Mesendoderm (in vitro differentiated cells): ENCODE measurements at regions not wholly inside any gene's neighbourhood (a gene's known extent, or its start where the extent isn't known, plus 50 kb on each side); places are given as distances from the start of the nearest gene placed in this dataset.

Source experiments
- DNase-seq: peaks from one replicate; pipeline ENCODE4 v3.0.0; 2013
- H2AK5ac ChIP-seq: 2 replicates; pipeline ENCODE4 v1.6.1; 2013; ENCODE audit warnings: low read length, inconsistent platforms
- H2BK120ac ChIP-seq: 2 replicates; pipeline ENCODE4 v1.6.1; 2013; ENCODE audit warnings: low read depth, mild to moderate bottlenecking, low read length, moderate library complexity, mixed read lengths
- H2BK15ac ChIP-seq: replicated peaks from 2 replicates; pipeline ENCODE4 v1.6.1; 2013; ENCODE audit warnings: low read depth, mild to moderate bottlenecking, moderate library complexity
- H2BK5ac ChIP-seq: 2 replicates; pipeline ENCODE4 v1.6.1; 2013; ENCODE audit warnings: low read length, inconsistent platforms
- H3K18ac ChIP-seq: 2 replicates; pipeline ENCODE4 v1.6.1; 2013; ENCODE audit warnings: mild to moderate bottlenecking, low read length, mixed read lengths
- H3K23ac ChIP-seq: one replicate; pipeline ENCODE4 v1.6.1; 2013; ENCODE audit warnings: low read length
- H3K27ac ChIP-seq: 2 replicates; pipeline ENCODE4 v1.5.1; 2013; ENCODE audit warnings: low read depth, mild to moderate bottlenecking, inconsistent platforms, low read length, moderate library complexity
- H3K27me3 ChIP-seq: 2 replicates; pipeline ENCODE4 v1.6.1; 2013; ENCODE audit warnings: low read length, control low read depth, mild to moderate bottlenecking, inconsistent platforms; ENCODE audit not compliant: insufficient read depth, poor library complexity
- H3K36me3 ChIP-seq: 2 replicates; pipeline ENCODE4 v1.6.1; 2013; ENCODE audit warnings: low read length, inconsistent platforms; ENCODE audit not compliant: control insufficient read depth, insufficient read depth
- H3K4ac ChIP-seq: one replicate; pipeline ENCODE4 v1.6.1; 2013; ENCODE audit warnings: low read depth, mild to moderate bottlenecking, low read length, moderate library complexity
- H3K4me1 ChIP-seq: 2 replicates; pipeline ENCODE4 v1.6.1; 2013; ENCODE audit warnings: low read depth, low read length, inconsistent platforms; ENCODE audit not compliant: control insufficient read depth
- H3K4me2 ChIP-seq: 2 replicates; pipeline ENCODE4 v1.6.1; 2013; ENCODE audit warnings: low read length
- H3K4me3 ChIP-seq: 2 replicates; pipeline ENCODE4 v1.5.1; 2013; ENCODE audit warnings: mild to moderate bottlenecking, low read length
- H3K56ac ChIP-seq: one replicate; pipeline ENCODE4 v1.6.1; 2013; ENCODE audit warnings: low read length
- H3K79me1 ChIP-seq: 2 replicates; pipeline ENCODE4 v1.6.1; 2013; ENCODE audit warnings: low read length, inconsistent platforms
- H3K79me2 ChIP-seq: 2 replicates; pipeline ENCODE4 v1.6.1; 2013; ENCODE audit warnings: mild to moderate bottlenecking, low read length; ENCODE audit not compliant: control insufficient read depth, insufficient read depth
- H3K9ac ChIP-seq: 2 replicates; pipeline ENCODE4 v1.6.1; 2013; ENCODE audit warnings: low read length, inconsistent platforms
- H4K5ac ChIP-seq: one replicate; pipeline ENCODE4 v1.6.1; 2013; ENCODE audit warnings: low read length
- H4K8ac ChIP-seq: one replicate; pipeline ENCODE4 v1.6.1; 2013; ENCODE audit warnings: low read depth, mild to moderate bottlenecking, control low read depth, low read length, moderate library complexity
- WGBS: extraction: QIAGEN DNeasy Blood & Tissue Kit; methylation state at CpG from one replicate; pipeline ENCODE4 v1.1.7; 2013; ENCODE audit warnings: low lambda C conversion rate, missing lambda C conversion rate; ENCODE audit not compliant: insufficient coverage; ENCODE audit errors: extremely low coverage; 5-methylcytosine and 5-hydroxymethylcytosine counted together

- H3K4me3 ChIP-seq: no peak overlapping the region
- H4K8ac ChIP-seq: no peak overlapping the region
- peak overlapping the region; percentile 32 for H3K18ac ChIP-seq
- no peak overlapping the region for H3K27ac ChIP-seq
- no peaks in the 10 kb centered on the region for H3K79me2 ChIP-seq
- H3K27me3 ChIP-seq: no peaks in the 10 kb centered on the region
- no peak overlapping the region for H4K5ac ChIP-seq
- no peak overlapping the region for H3K56ac ChIP-seq
- no peak overlapping the region for H2AK5ac ChIP-seq
- H2BK15ac ChIP-seq: no peak overlapping the region
- no peak overlapping the region for H2BK120ac ChIP-seq
- no peak overlapping the region for H3K23ac ChIP-seq
- no CpG with 5 or more reads among the region's 3 CpGs for WGBS
- H3K36me3 ChIP-seq: no peaks in the 10 kb centered on the region
- no peak overlapping the region for H2BK5ac ChIP-seq
- H3K4me2 ChIP-seq: no peak overlapping the region
- peak; percentile 53 for DNase-seq
- no peak overlapping the region for H3K4ac ChIP-seq
- H3K79me1 ChIP-seq: no peaks in the 10 kb centered on the region
- H3K4me1 ChIP-seq: peaks cover 5% of the 10 kb centered on the region
- H3K9ac ChIP-seq: no peak overlapping the region
These were observed 72.5 kb upstream of the LPAR1 start for GRCh38 chr9:111110805-111111204.

DNA sequence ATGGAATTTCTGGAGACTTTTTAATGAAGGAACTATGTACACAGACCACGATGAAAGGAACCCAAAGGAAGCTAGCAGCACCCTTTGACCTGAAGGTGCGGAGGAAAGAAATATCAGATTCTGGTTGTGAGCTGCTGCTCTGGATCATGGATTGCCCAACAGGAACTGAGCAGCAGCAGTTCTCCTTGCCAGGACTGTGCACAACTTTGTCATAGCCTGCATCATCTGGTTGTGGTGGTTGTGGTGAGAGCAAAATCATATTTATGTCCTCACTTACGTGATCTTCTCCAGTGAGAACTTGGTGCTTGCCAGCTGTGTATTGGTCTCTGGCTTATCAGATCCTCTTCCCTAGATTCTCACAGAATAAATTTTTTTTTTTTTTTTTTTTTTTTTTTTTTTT is 70.7 kb upstream of the LPAR1 start:
- Histone ChIP-seq H4K5ac (no peak overlapping the region), H3K79me2 (no peaks in the 10 kb centered on the region), H2AK5ac (no peak overlapping the region), H3K4me2 (no peak overlapping the region), H3K23ac (no peak overlapping the region), H4K8ac (no peak overlapping the region), H3K36me3 (no peaks in the 10 kb centered on the region), H3K4me1 (peaks cover 3% of the 10 kb centered on the region), H2BK15ac (no peak overlapping the region), H3K18ac (no peak overlapping the region), H3K56ac (no peak overlapping the region), H3K4me3 (no peak overlapping the region), H3K79me1 (no peaks in the 10 kb centered on the region), H3K4ac (no peak overlapping the region), H2BK120ac (no peak overlapping the region), H3K27me3 (no peaks in the 10 kb centered on the region), H3K9ac (no peak overlapping the region), H3K27ac (no peak overlapping the region), H2BK5ac (no peak overlapping the region)
- DNase-seq: no peak
- WGBS: no CpG with 5 or more reads among the region's 3 CpGs

DNA sequence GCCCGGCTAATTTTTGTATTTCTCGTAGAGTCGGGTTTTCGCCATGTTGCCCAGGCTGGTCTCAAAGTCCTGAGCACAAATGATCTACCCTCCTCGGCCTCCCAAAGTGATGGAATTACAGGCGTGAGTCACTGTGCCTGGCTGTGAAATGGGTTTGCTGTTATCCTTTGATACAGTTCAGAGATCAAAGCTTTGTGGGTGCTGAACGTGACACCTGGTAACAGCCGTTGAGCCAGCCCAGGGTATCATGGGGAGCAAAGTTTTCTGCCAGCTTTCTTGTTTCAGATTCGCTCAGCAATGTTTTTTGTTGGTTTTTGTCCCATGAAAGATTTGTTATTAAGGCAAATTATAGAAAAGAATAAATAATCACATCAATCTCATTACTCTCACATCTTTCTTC is 68.9 kb upstream of the LPAR1 start:
- Histone ChIP-seq H3K4me3 (no peak overlapping the region), H3K4me1 (peaks cover 3% of the 10 kb centered on the region), H2BK15ac (no peak overlapping the region), H3K4ac (no peak overlapping the region), H3K4me2 (no peak overlapping the region), H3K27me3 (no peaks in the 10 kb centered on the region), H2AK5ac (no peak overlapping the region), H3K27ac (no peak overlapping the region), H3K79me2 (no peaks in the 10 kb centered on the region), H3K9ac (no peak overlapping the region), H4K5ac (no peak overlapping the region), H4K8ac (no peak overlapping the region), H3K18ac (no peak overlapping the region), H2BK120ac (no peak overlapping the region), H3K36me3 (no peaks in the 10 kb centered on the region), H3K56ac (no peak overlapping the region), H3K23ac (no peak overlapping the region), H2BK5ac (no peak overlapping the region), H3K79me1 (no peaks in the 10 kb centered on the region)
- WGBS: no CpG with 5 or more reads among the region's 9 CpGs
- DNase-seq: no peak

GRCh38 chr9:111106202-111106601 is 67.9 kb upstream of the LPAR1 start:
- Histone ChIP-seq H2BK120ac (no peak overlapping the region), H3K4me3 (no peak overlapping the region), H3K23ac (no peak overlapping the region), H3K56ac (no peak overlapping the region), H3K4ac (no peak overlapping the region), H3K27me3 (no peaks in the 10 kb centered on the region), H3K27ac (no peak overlapping the region), H2BK5ac (no peak overlapping the region), H2BK15ac (no peak overlapping the region), H3K18ac (no peak overlapping the region), H3K9ac (no peak overlapping the region), H2AK5ac (no peak overlapping the region), H3K79me1 (no peaks in the 10 kb centered on the region), H4K8ac (no peak overlapping the region), H4K5ac (no peak overlapping the region), H3K4me2 (no peak overlapping the region), H3K4me1 (peaks cover 3% of the 10 kb centered on the region), H3K79me2 (no peaks in the 10 kb centered on the region), H3K36me3 (no peaks in the 10 kb centered on the region)
- no CpG with 5 or more reads among the region's 6 CpGs for WGBS
- DNase-seq: no peak

DNA sequence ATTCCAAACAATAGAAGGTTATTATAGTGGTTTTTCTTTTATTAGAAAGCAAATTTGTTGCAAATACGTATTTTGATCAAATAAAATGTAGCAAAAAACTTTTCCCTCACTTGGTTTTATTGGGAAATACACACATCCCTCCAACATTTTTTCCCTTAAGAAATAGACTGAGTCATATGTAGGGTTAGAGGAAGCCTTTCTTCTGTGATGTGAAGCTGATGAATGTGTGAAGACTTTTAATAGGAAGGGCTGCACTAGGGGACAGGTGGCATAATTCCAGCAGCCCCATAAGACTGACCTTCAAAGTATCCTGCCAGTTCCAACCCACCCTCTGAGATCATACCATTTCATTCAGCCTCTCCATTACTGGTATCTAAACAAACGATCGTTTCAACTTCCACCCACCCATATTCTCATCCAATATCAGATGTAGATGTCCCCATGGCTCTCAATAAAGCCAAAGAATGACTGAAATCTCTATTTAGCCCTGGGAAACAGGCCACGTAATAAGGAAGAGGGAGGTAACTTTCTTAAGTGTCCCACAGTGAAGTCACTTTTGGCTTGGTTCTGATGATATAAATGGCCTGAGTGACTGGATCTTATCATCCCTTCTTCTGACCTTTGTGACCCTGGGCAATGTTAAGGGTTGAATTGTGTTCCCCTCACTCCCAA is 64.7 kb upstream of the LPAR1 start:
- no peak overlapping the region for H2AK5ac ChIP-seq
- 100% methylated on average over 2 of the region's 4 CpGs for WGBS

More for the DNA sequence above, 64.7 kb upstream of the LPAR1 start:
- no peak overlapping the region for H3K9ac ChIP-seq
- H3K4me1 ChIP-seq: peaks cover 8% of the 10 kb centered on the region
- no peak overlapping the region for H2BK5ac ChIP-seq
- no peaks in the 10 kb centered on the region for H3K36me3 ChIP-seq
- no peak overlapping the region for H3K4me3 ChIP-seq
- no peak overlapping the region for H3K4ac ChIP-seq
- H3K56ac ChIP-seq: no peak overlapping the region
- no peak overlapping the region for H2BK15ac ChIP-seq
- no peak overlapping the region for H3K23ac ChIP-seq
- H4K5ac ChIP-seq: no peak overlapping the region
- no peak for DNase-seq
- H3K4me2 ChIP-seq: no peak overlapping the region
- no peak overlapping the region for H3K27ac ChIP-seq
- H4K8ac ChIP-seq: no peak overlapping the region
- H3K27me3 ChIP-seq: no peaks in the 10 kb centered on the region
- H3K18ac ChIP-seq: no peak overlapping the region
- H2BK120ac ChIP-seq: no peak overlapping the region
- no peaks in the 10 kb centered on the region for H3K79me2 ChIP-seq
- H3K79me1 ChIP-seq: no peaks in the 10 kb centered on the region
